ENCODE measurements at regions not wholly inside any gene's neighbourhood (a gene's known extent, or its start where the extent isn't known, plus 50 kb on each side); places are given as distances from the start of the nearest gene placed in this dataset.

DNA sequence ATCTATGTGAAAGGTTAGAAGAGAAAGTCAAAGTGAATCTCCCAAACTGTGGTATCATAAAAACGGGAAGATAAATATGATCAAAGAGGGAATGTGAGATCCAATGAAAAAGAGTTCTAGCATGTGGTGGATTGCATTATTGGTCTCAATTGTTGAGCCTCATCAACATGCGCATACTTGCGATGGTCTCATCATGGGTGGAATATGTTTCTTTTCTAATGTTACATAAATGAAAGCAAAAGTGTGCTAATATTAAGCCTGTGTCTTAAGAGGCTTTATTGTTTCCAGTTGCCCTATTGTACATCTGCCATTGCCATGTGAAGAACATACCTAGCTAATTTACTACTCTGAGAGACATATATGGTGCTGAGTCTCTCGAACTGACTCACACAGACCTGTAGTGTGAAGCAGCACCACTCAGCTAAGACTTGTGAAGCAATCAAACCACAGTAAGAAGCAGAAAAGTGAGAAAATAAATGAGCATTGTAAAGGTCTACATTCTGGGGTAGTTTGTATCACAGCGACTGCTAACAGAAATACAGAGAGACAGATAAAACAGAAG, 645.5 kb upstream of the PCDH15 start:
- Histone ChIP-seq H3K23ac (ENCODE audit: low read length) (no peak overlapping the region), H3K9me3 (ENCODE audit: insufficient read depth, low read depth, low read length) (no peaks in the 10 kb centered on the region), H2BK5ac (ENCODE audit: low read depth, low read length, poor library complexity) (no peak overlapping the region), H3K9ac (ENCODE audit: low read length) (no peak overlapping the region), H3K79me1 (ENCODE audit: low read length) (no peaks in the 10 kb centered on the region), H3K27me3 (ENCODE audit: insufficient read depth, low read length) (no peaks in the 10 kb centered on the region), H3K36me3 (ENCODE audit: control insufficient read depth in 1 of 2, insufficient read depth in 2 of 2, low read length in 2 of 2) (no peaks in the 10 kb centered on the region), H3K4me1 (ENCODE audit: control insufficient read depth in 1 of 2, insufficient read depth in 2 of 2, low read length in 2 of 2) (peaks cover 0 to 1% of the 10 kb centered on the region in 2 experiments), H4K8ac (ENCODE audit: low read depth, low read length) (no peak overlapping the region), H2AFZ (ENCODE audit: insufficient read depth, low read length, poor library complexity) (no peak overlapping the region), H4K12ac (ENCODE audit: low read depth, low read length) (no peak overlapping the region), H3K4ac (ENCODE audit: low read depth, low read length) (no peak overlapping the region), H2BK120ac (ENCODE audit: insufficient read depth, low read length, poor library complexity) (no peak overlapping the region), H2AK5ac (ENCODE audit: low read length) (no peak overlapping the region), H3K4me2 (ENCODE audit: low read length) (no peak overlapping the region), H3K18ac (ENCODE audit: low read length) (no peak overlapping the region), H3K27ac (ENCODE audit: low read depth, low read length) (no peak overlapping the region), H3K14ac (ENCODE audit: low read length) (no peak overlapping the region), H4K91ac (ENCODE audit: low read depth, low read length) (no peak overlapping the region), H3K79me2 (ENCODE audit: control insufficient read depth, insufficient read depth, low read length, poor library complexity) (no peaks in the 10 kb centered on the region), H3K4me3 (ENCODE audit: low read depth, low read length) (no peak overlapping the region), H2BK12ac (ENCODE audit: low read length) (no peak overlapping the region)
- DNase-seq = no peak
- no CpG with 5 or more reads among the region's 5 CpGs for WGBS (ENCODE audit: extremely low coverage, insufficient coverage, insufficient read length)

DNA sequence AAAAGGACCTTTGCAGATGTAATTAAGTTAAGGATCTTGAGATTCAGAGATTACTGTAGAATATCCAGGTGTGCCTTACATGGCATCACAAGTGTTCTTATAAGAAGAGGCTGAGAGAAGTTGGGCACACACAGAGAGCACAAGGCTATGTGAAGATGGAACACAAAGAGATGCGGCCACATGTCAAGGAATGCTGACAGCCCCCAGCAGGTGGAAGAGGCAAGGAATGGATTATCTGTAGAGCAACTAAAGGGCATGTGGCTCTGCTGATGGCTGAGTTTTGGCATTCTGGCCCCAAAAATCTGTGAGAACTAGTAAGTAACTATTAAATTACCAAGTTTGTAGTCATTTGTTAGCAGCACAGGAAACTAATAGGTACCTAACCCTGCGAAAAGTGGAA, 640.7 kb upstream of the PCDH15 start:
- no CpG with 5 or more reads among the region's 2 CpGs for WGBS (ENCODE audit: extremely low coverage, insufficient coverage, insufficient read length)
- no peak overlapping the region for H3K14ac ChIP-seq (ENCODE audit: low read length)
- no peak overlapping the region for H4K12ac ChIP-seq (ENCODE audit: low read depth, low read length)
- no peak overlapping the region for H2BK120ac ChIP-seq (ENCODE audit: insufficient read depth, low read length, poor library complexity)
- peaks cover 0 to 1% of the 10 kb centered on the region in 2 experiments for H3K4me1 ChIP-seq (ENCODE audit: control insufficient read depth in 1 of 2, insufficient read depth in 2 of 2, low read length in 2 of 2)
- H3K4ac ChIP-seq (ENCODE audit: low read depth, low read length) = no peak overlapping the region
- no peak overlapping the region for H3K27ac ChIP-seq (ENCODE audit: low read depth, low read length)
- no peak overlapping the region for H3K4me2 ChIP-seq (ENCODE audit: low read length)
- H3K23ac ChIP-seq (ENCODE audit: low read length) = no peak overlapping the region
- no peak overlapping the region for H4K91ac ChIP-seq (ENCODE audit: low read depth, low read length)
- no peak overlapping the region for H4K8ac ChIP-seq (ENCODE audit: low read depth, low read length)
- H3K4me3 ChIP-seq (ENCODE audit: low read depth, low read length) = no peak overlapping the region
- no peak overlapping the region for H2AK5ac ChIP-seq (ENCODE audit: low read length)
- no peaks in the 10 kb centered on the region for H3K36me3 ChIP-seq (ENCODE audit: control insufficient read depth in 1 of 2, insufficient read depth in 2 of 2, low read length in 2 of 2)
- H2BK5ac ChIP-seq (ENCODE audit: low read depth, low read length, poor library complexity) = no peak overlapping the region
- H3K9ac ChIP-seq (ENCODE audit: low read length) = no peak overlapping the region
- DNase-seq = no peak
- H3K18ac ChIP-seq (ENCODE audit: low read length) = no peak overlapping the region
- no peaks in the 10 kb centered on the region for H3K79me1 ChIP-seq (ENCODE audit: low read length)
- no peaks in the 10 kb centered on the region for H3K27me3 ChIP-seq (ENCODE audit: insufficient read depth, low read length)
- no peaks in the 10 kb centered on the region for H3K9me3 ChIP-seq (ENCODE audit: insufficient read depth, low read depth, low read length)
- H2AFZ ChIP-seq (ENCODE audit: insufficient read depth, low read length, poor library complexity) = no peak overlapping the region
- H3K79me2 ChIP-seq (ENCODE audit: control insufficient read depth, insufficient read depth, low read length, poor library complexity) = no peaks in the 10 kb centered on the region
- H2BK12ac ChIP-seq (ENCODE audit: low read length) = no peak overlapping the region

DNA sequence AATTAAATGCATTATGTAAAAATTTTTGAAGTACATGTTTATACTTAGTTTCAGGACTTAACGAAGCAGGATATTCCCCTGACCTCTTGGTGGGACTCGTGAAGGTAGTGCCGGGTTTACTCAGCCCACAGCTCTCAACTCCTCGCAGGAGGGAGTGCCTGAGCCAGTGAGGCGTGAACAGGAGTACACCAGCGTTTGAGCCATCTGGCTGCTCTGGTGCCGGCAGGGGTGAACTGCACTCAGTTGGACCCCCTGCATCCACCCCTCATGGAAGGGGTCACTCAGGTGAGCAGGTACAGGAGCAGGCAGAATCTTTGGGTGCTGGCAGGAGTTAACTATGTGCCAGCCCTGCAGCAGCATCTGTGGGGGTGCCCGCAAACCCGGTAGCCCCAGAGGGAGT, 625.1 kb upstream of the PCDH15 start:
- H3K14ac ChIP-seq (ENCODE audit: low read length) = no peak overlapping the region
- no peaks in the 10 kb centered on the region for H3K4me1 ChIP-seq (ENCODE audit: control insufficient read depth in 1 of 2, insufficient read depth in 2 of 2, low read length in 2 of 2)
- H2BK5ac ChIP-seq (ENCODE audit: low read depth, low read length, poor library complexity) = no peak overlapping the region
- no peak overlapping the region for H3K4ac ChIP-seq (ENCODE audit: low read depth, low read length)
- no peak overlapping the region for H3K9ac ChIP-seq (ENCODE audit: low read length)
- no peak overlapping the region for H3K4me3 ChIP-seq (ENCODE audit: low read depth, low read length)
- no CpG with 5 or more reads among the region's 9 CpGs for WGBS (ENCODE audit: extremely low coverage, insufficient coverage, insufficient read length)
- no peak overlapping the region for H3K18ac ChIP-seq (ENCODE audit: low read length)
- H3K4me2 ChIP-seq (ENCODE audit: low read length) = no peak overlapping the region
- no peak overlapping the region for H2AK5ac ChIP-seq (ENCODE audit: low read length)
- H3K27me3 ChIP-seq (ENCODE audit: insufficient read depth, low read length) = no peaks in the 10 kb centered on the region
- no peak overlapping the region for H4K8ac ChIP-seq (ENCODE audit: low read depth, low read length)
- no peak overlapping the region for H4K12ac ChIP-seq (ENCODE audit: low read depth, low read length)
- H4K91ac ChIP-seq (ENCODE audit: low read depth, low read length) = no peak overlapping the region
- H3K79me1 ChIP-seq (ENCODE audit: low read length) = no peaks in the 10 kb centered on the region
- no peak overlapping the region for H3K27ac ChIP-seq (ENCODE audit: low read depth, low read length)
- no peaks in the 10 kb centered on the region for H3K9me3 ChIP-seq (ENCODE audit: insufficient read depth, low read depth, low read length)
- no peak overlapping the region for H2BK12ac ChIP-seq (ENCODE audit: low read length)
- H3K36me3 ChIP-seq (ENCODE audit: control insufficient read depth in 1 of 2, insufficient read depth in 2 of 2, low read length in 2 of 2) = no peaks in the 10 kb centered on the region
- H3K23ac ChIP-seq (ENCODE audit: low read length) = no peak overlapping the region
- H3K79me2 ChIP-seq (ENCODE audit: control insufficient read depth, insufficient read depth, low read length, poor library complexity) = no peaks in the 10 kb centered on the region
- H2AFZ ChIP-seq (ENCODE audit: insufficient read depth, low read length, poor library complexity) = no peak overlapping the region
- no peak for DNase-seq
- no peak overlapping the region for H2BK120ac ChIP-seq (ENCODE audit: insufficient read depth, low read length, poor library complexity)

DNA sequence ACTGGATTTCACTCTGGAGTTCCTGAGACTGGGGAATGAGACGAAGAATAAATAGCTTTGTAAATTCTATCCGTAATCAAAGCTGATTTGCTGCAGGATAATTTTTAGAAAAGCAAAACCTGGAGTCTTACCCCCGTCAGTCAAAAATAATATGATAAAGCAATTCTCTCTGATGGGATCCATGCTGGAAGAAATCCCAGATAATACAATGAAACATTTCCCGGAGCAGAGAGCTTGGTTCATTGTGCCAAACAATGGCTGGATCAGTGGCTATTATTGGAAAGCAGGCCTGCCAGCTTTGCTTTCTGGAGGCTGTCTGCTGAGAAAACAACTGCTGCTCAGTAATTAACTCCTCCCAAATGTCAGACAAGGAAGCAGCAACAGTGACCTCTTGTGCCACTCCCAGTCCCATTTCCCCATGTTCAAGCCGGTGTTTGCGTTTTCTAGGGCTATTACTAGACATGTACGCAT, 609.4 kb upstream of the PCDH15 start:
- Histone ChIP-seq H4K12ac (ENCODE audit: low read depth, low read length) (no peak overlapping the region), H2BK120ac (ENCODE audit: insufficient read depth, low read length, poor library complexity) (no peak overlapping the region), H4K8ac (ENCODE audit: low read depth, low read length) (no peak overlapping the region), H2AFZ (ENCODE audit: insufficient read depth, low read length, poor library complexity) (no peak overlapping the region), H3K14ac (ENCODE audit: low read length) (no peak overlapping the region), H3K4me1 (ENCODE audit: control insufficient read depth in 1 of 2, insufficient read depth in 2 of 2, low read length in 2 of 2) (no peaks in the 10 kb centered on the region), H3K9me3 (ENCODE audit: insufficient read depth, low read depth, low read length) (no peaks in the 10 kb centered on the region), H3K79me1 (ENCODE audit: low read length) (no peaks in the 10 kb centered on the region), H2AK5ac (ENCODE audit: low read length) (no peak overlapping the region), H3K18ac (ENCODE audit: low read length) (no peak overlapping the region), H4K91ac (ENCODE audit: low read depth, low read length) (no peak overlapping the region), H3K4me3 (ENCODE audit: low read depth, low read length) (no peak overlapping the region), H3K79me2 (ENCODE audit: control insufficient read depth, insufficient read depth, low read length, poor library complexity) (no peaks in the 10 kb centered on the region), H2BK12ac (ENCODE audit: low read length) (no peak overlapping the region), H3K23ac (ENCODE audit: low read length) (no peak overlapping the region), H3K36me3 (ENCODE audit: control insufficient read depth in 1 of 2, insufficient read depth in 2 of 2, low read length in 2 of 2) (no peaks in the 10 kb centered on the region), H2BK5ac (ENCODE audit: low read depth, low read length, poor library complexity) (no peak overlapping the region), H3K4me2 (ENCODE audit: low read length) (no peak overlapping the region), H3K9ac (ENCODE audit: low read length) (no peak overlapping the region), H3K27me3 (ENCODE audit: insufficient read depth, low read length) (no peaks in the 10 kb centered on the region), H3K27ac (ENCODE audit: low read depth, low read length) (no peak overlapping the region), H3K4ac (ENCODE audit: low read depth, low read length) (no peak overlapping the region)
- WGBS (ENCODE audit: extremely low coverage, insufficient coverage, insufficient read length) = no CpG with 5 or more reads among the region's 7 CpGs
- DNase-seq = no peak

All from trophoblast cell (in vitro differentiated cells and primary cell).